Mammary epithelial cell (primary cell): ENCODE measurements at regions not wholly inside any gene's neighbourhood (a gene's known extent, or its start where the extent isn't known, plus 50 kb on each side); places are given as distances from the start of the nearest gene placed in this dataset.

Experiments
- CTCF ChIP-seq, 2 donors: IDR thresholded peaks in 1 of 2; conservative IDR thresholded peaks in 1 of 2; 2 replicates each; pipeline ENCODE4 v1.5.1; 2011 to 2012; ENCODE audit warnings: inconsistent platforms in 2 of 2, low read length in 2 of 2, mild to moderate bottlenecking in 2 of 2, control low read depth in 1 of 2, low read depth in 1 of 2; ENCODE audit not compliant: insufficient read depth in 1 of 2; ENCODE audit errors: extremely low read depth in 1 of 2
- EZH2 ChIP-seq: IDR thresholded peaks from 2 replicates; pipeline ENCODE4 v1.6.1; 2012; ENCODE audit warnings: low read length, inconsistent platforms, borderline replicate concordance

GRCh38 chr2:51158251-51158650 lies 126.3 kb upstream of the NRXN1 start:
- TF ChIP-seq CTCF (conservative IDR thresholded peaks at IDR 0.05 in 1 of 2, IDR thresholded peaks at IDR 0.05 in 1 of 2; ENCODE audit: extremely low read depth in 1 of 2, insufficient read depth in 1 of 2, low read depth in 1 of 2, low read length in 2 of 2) (no peak), EZH2 (no peak)
